ENCODE measurements at regions not wholly inside any gene's neighbourhood (a gene's known extent, or its start where the extent isn't known, plus 50 kb on each side); places are given as distances from the start of the nearest gene placed in this dataset.

DNA sequence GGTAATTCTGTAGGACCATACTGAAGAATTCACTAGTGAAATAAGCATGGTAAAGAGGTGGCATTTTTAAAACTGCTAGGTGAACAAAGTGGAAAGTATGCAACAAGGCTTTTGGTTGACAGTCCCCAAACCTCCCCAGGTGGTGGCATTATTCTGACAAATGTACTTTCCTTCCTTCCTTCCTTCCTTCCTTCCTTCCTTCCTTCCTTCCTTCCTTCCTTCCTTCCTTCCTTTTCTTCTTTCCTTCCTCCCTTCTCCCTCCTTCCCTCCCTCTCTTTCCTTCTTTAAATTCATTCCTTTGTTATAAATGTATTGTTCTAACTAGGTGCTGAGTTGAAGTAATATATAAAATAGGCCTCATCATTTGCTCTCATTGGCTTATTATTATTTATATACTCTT is 284.7 kb upstream of the ANO5 start:
- no peak for DNase-seq (ENCODE audit: low read depth in 2 of 2)
- Histone ChIP-seq H3K9ac (ENCODE audit: insufficient read depth, low read length) (no peak overlapping the region), H3K79me2 (ENCODE audit: control insufficient read depth, insufficient read depth, low read length) (no peaks in the 10 kb centered on the region), H3K4me1 (ENCODE audit: control insufficient read depth, extremely low read depth, insufficient read depth, low read length) (no peaks in the 10 kb centered on the region), H3K4me3 (replicated peaks in 1 of 4; ENCODE audit: control extremely low read depth in 1 of 4, insufficient read depth in 1 of 4, low read depth in 3 of 4, low read length in 4 of 4) (no peak overlapping the region), H2AFZ (ENCODE audit: low read length) (no peak overlapping the region), H3K27me3 (ENCODE audit: control insufficient read depth, insufficient read depth, low read length) (no peaks in the 10 kb centered on the region), H3K36me3 (ENCODE audit: control insufficient read depth, insufficient read depth, low read length) (no peaks in the 10 kb centered on the region), H3K9me3 (ENCODE audit: control insufficient read depth, insufficient read depth, low read depth, low read length) (no peaks in the 10 kb centered on the region), H4K20me1 (ENCODE audit: control insufficient read depth, extremely low read depth, insufficient read depth, low read length) (no peaks in the 10 kb centered on the region), H3K27ac (ENCODE audit: insufficient read depth, low read length) (no peak overlapping the region), H3K4me2 (ENCODE audit: extremely low read depth, insufficient read depth, low read length) (no peak overlapping the region)
- TF ChIP-seq, protein P1, sequence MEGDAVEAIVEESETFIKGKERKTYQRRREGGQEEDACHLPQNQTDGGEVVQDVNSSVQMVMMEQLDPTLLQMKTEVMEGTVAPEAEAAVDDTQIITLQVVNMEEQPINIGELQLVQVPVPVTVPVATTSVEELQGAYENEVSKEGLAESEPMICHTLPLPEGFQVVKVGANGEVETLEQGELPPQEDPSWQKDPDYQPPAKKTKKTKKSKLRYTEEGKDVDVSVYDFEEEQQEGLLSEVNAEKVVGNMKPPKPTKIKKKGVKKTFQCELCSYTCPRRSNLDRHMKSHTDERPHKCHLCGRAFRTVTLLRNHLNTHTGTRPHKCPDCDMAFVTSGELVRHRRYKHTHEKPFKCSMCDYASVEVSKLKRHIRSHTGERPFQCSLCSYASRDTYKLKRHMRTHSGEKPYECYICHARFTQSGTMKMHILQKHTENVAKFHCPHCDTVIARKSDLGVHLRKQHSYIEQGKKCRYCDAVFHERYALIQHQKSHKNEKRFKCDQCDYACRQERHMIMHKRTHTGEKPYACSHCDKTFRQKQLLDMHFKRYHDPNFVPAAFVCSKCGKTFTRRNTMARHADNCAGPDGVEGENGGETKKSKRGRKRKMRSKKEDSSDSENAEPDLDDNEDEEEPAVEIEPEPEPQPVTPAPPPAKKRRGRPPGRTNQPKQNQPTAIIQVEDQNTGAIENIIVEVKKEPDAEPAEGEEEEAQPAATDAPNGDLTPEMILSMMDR (conservative IDR thresholded peaks at IDR 0.05 in 1 of 2, IDR thresholded peaks at IDR 0.05 in 1 of 2; ENCODE audit: low read depth in 1 of 2, low read length in 2 of 2), result no peak
- no peak for TF ChIP-seq EZH2 (IDR thresholded peaks at IDR 0.05; ENCODE audit: low read length, missing control alignments)

DNA sequence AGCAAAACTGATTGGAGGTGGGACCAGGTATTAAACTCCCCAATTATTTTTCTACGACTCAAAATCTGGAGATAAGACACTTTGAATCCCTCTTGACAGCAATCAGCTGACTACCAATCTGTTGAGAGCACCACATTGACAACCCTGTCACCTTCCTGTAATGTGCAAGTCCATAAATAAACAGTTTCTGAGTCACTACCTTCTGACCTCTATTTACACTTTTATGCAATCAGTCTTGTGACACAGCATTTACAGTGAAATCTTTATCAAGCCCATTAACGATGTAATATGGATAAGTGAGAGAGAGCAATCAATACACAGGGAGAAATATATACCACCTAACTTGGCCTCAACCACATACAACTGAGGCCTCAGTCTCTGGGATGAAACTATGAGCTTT is 283.7 kb upstream of the ANO5 start:
- Histone ChIP-seq H2AFZ (ENCODE audit: low read length) (no peak overlapping the region), H3K4me1 (ENCODE audit: control insufficient read depth, extremely low read depth, insufficient read depth, low read length) (no peaks in the 10 kb centered on the region), H3K4me3 (replicated peaks in 1 of 4; ENCODE audit: control extremely low read depth in 1 of 4, insufficient read depth in 1 of 4, low read depth in 3 of 4, low read length in 4 of 4) (no peak overlapping the region), H3K79me2 (ENCODE audit: control insufficient read depth, insufficient read depth, low read length) (no peaks in the 10 kb centered on the region), H3K27me3 (ENCODE audit: control insufficient read depth, insufficient read depth, low read length) (no peaks in the 10 kb centered on the region), H3K9me3 (ENCODE audit: control insufficient read depth, insufficient read depth, low read depth, low read length) (no peaks in the 10 kb centered on the region), H3K9ac (ENCODE audit: insufficient read depth, low read length) (no peak overlapping the region), H4K20me1 (ENCODE audit: control insufficient read depth, extremely low read depth, insufficient read depth, low read length) (no peaks in the 10 kb centered on the region), H3K4me2 (ENCODE audit: extremely low read depth, insufficient read depth, low read length) (no peak overlapping the region), H3K27ac (ENCODE audit: insufficient read depth, low read length) (no peak overlapping the region), H3K36me3 (ENCODE audit: control insufficient read depth, insufficient read depth, low read length) (no peaks in the 10 kb centered on the region)
- DNase-seq (ENCODE audit: low read depth in 2 of 2), result no peak
- no peak for TF ChIP-seq EZH2 (IDR thresholded peaks at IDR 0.05; ENCODE audit: low read length, missing control alignments)
- TF ChIP-seq, protein P1 (conservative IDR thresholded peaks at IDR 0.05 in 1 of 2, IDR thresholded peaks at IDR 0.05 in 1 of 2; ENCODE audit: low read depth in 1 of 2, low read length in 2 of 2), result no peak

DNA sequence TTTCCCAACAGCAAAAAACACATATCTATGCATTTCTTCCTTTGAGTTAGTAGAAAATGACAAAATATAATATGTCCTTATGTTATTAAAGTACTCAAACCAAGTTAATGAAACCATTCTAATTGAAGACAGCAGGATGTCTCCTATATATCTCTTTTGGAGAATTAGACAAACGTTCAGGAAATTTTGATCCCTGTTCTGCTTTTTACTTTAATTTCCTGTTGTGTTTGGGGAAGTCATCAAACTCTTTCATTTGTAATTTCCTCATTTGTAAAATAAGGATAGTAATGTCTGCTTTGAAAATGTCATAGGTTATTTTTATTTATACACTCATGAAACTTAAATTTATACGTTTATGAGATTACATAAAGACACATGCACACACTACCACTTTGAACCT is 281.8 kb upstream of the ANO5 start:
- no peaks in the 10 kb centered on the region for H3K9me3 ChIP-seq (ENCODE audit: control insufficient read depth, insufficient read depth, low read depth, low read length)
- DNase-seq (ENCODE audit: low read depth in 2 of 2), result no peak
- no peak overlapping the region for H2AFZ ChIP-seq (ENCODE audit: low read length)
- no peak overlapping the region for H3K4me2 ChIP-seq (ENCODE audit: extremely low read depth, insufficient read depth, low read length)
- H3K4me1 ChIP-seq (ENCODE audit: control insufficient read depth, extremely low read depth, insufficient read depth, low read length), result no peaks in the 10 kb centered on the region
- no peaks in the 10 kb centered on the region for H4K20me1 ChIP-seq (ENCODE audit: control insufficient read depth, extremely low read depth, insufficient read depth, low read length)
- H3K9ac ChIP-seq (ENCODE audit: insufficient read depth, low read length), result no peak overlapping the region
- H3K4me3 ChIP-seq (replicated peaks in 1 of 4; ENCODE audit: control extremely low read depth in 1 of 4, insufficient read depth in 1 of 4, low read depth in 3 of 4, low read length in 4 of 4), result no peak overlapping the region
- no peaks in the 10 kb centered on the region for H3K36me3 ChIP-seq (ENCODE audit: control insufficient read depth, insufficient read depth, low read length)
- H3K27me3 ChIP-seq (ENCODE audit: control insufficient read depth, insufficient read depth, low read length), result no peaks in the 10 kb centered on the region
- H3K27ac ChIP-seq (ENCODE audit: insufficient read depth, low read length), result no peak overlapping the region
- no peaks in the 10 kb centered on the region for H3K79me2 ChIP-seq (ENCODE audit: control insufficient read depth, insufficient read depth, low read length)
- TF ChIP-seq, protein P1 (conservative IDR thresholded peaks at IDR 0.05 in 1 of 2, IDR thresholded peaks at IDR 0.05 in 1 of 2; ENCODE audit: low read depth in 1 of 2, low read length in 2 of 2), result no peak
- TF ChIP-seq EZH2 (IDR thresholded peaks at IDR 0.05; ENCODE audit: low read length, missing control alignments), result no peak
